ENCODE measurements at regions not wholly inside any gene's neighbourhood (a gene's known extent, or its start where the extent isn't known, plus 50 kb on each side); places are given as distances from the start of the nearest gene placed in this dataset.

GRCh38 chr2:184524551-184525382, 73.6 kb upstream of the ZNF804A start:
- TF ChIP-seq FOXM1 (IDR thresholded peaks at IDR 0.05; ENCODE audit: low read depth) (no peak), CTCF (IDR thresholded peaks at IDR 0.05) (no peak), TAF1 (IDR thresholded peaks at IDR 0.05; ENCODE audit: borderline replicate concordance, low read depth, low read length) (no peak), NFIC (IDR thresholded peaks at IDR 0.05; ENCODE audit: borderline replicate concordance) (no peak)
- TF ChIP-seq, protein P1, sequence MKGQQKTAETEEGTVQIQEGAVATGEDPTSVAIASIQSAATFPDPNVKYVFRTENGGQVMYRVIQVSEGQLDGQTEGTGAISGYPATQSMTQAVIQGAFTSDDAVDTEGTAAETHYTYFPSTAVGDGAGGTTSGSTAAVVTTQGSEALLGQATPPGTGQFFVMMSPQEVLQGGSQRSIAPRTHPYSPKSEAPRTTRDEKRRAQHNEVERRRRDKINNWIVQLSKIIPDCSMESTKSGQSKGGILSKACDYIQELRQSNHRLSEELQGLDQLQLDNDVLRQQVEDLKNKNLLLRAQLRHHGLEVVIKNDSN (IDR thresholded peaks at IDR 0.05; ENCODE audit: borderline replicate concordance, low read depth) = no peak

All from SK-N-SH (cell line).